ENCODE measurements at regions not wholly inside any gene's neighbourhood (a gene's known extent, or its start where the extent isn't known, plus 50 kb on each side); places are given as distances from the start of the nearest gene placed in this dataset.

GRCh38 chr2:175251425-175252041 lies 70.0 kb upstream of the ATP5MC3 start:
- TF ChIP-seq POLR2A (IDR thresholded peaks at IDR 0.05; ENCODE audit: low read length), result no peak
- no peak for TF ChIP-seq PBX3 (IDR thresholded peaks at IDR 0.05)
- TF ChIP-seq MAFK (IDR thresholded peaks at IDR 0.05; ENCODE audit: partially characterized antibody), result no peak
- peak; percentile 81 for TF ChIP-seq CTCF (IDR thresholded peaks at IDR 0.05)
